Mesenchymal stem cell (in vitro differentiated cells and primary cell): ENCODE measurements at regions not wholly inside any gene's neighbourhood (a gene's known extent, or its start where the extent isn't known, plus 50 kb on each side); places are given as distances from the start of the nearest gene placed in this dataset.
"Not testable (repeated sequence)": the region's sequence is repeated elsewhere in the genome, so short reads cannot be mapped to it uniquely, and the experiment has no call there.

Experiments
- DNase-seq: peaks from one replicate; pipeline ENCODE4 v3.0.0-alpha.2; 2013
- H2AFZ ChIP-seq: one replicate; pipeline ENCODE4 v1.6.1; 2013; ENCODE audit warnings: low read depth, mild to moderate bottlenecking, control low read depth, inconsistent platforms, low read length, moderate library complexity
- H2AK5ac ChIP-seq: 2 replicates; pipeline ENCODE4 v1.6.1; 2013; ENCODE audit warnings: low read length, moderate library complexity, mild to moderate bottlenecking, inconsistent platforms; ENCODE audit not compliant: severe bottlenecking
- H2BK120ac ChIP-seq: one replicate; pipeline ENCODE4 v1.6.1; 2013; ENCODE audit warnings: low read depth, mild to moderate bottlenecking, inconsistent platforms, low read length, moderate library complexity
- H2BK12ac ChIP-seq, 2 experiments: one replicate each; pipeline ENCODE4 v1.6.1; 2013; ENCODE audit warnings: inconsistent platforms in 2 of 2, low read length in 2 of 2, mild to moderate bottlenecking in 2 of 2, moderate library complexity in 2 of 2, control low read depth in 1 of 2
- H2BK15ac ChIP-seq: one replicate; pipeline ENCODE4 v1.6.1; 2013; ENCODE audit warnings: mild to moderate bottlenecking, low read depth, inconsistent platforms; ENCODE audit not compliant: poor library complexity, severe bottlenecking
- H2BK5ac ChIP-seq: 2 replicates; pipeline ENCODE4 v1.6.1; 2013; ENCODE audit warnings: low read depth, mild to moderate bottlenecking, low read length, control low read depth, inconsistent platforms; ENCODE audit not compliant: poor library complexity, severe bottlenecking
- H3K14ac ChIP-seq, 2 experiments: one replicate each; pipeline ENCODE4 v1.6.1; 2013; ENCODE audit warnings: inconsistent platforms in 2 of 2, low read length in 2 of 2, control low read depth in 1 of 2, mild to moderate bottlenecking in 1 of 2, moderate library complexity in 1 of 2
- H3K18ac ChIP-seq, 2 experiments: one replicate each; pipeline ENCODE4 v1.6.1; 2013; ENCODE audit warnings: inconsistent platforms in 2 of 2, low read length in 2 of 2, control low read depth in 1 of 2, low read depth in 1 of 2, mild to moderate bottlenecking in 1 of 2
- H3K23ac ChIP-seq, 2 experiments: one replicate each; pipeline ENCODE4 v1.6.1; 2013; ENCODE audit warnings: inconsistent platforms in 2 of 2, low read length in 2 of 2, mild to moderate bottlenecking in 2 of 2, moderate library complexity in 2 of 2, control low read depth in 1 of 2
- H3K27ac ChIP-seq: 2 replicates; pipeline ENCODE4 v1.5.1; 2013; ENCODE audit warnings: mild to moderate bottlenecking, moderate library complexity, low read length, control low read depth, inconsistent platforms; ENCODE audit not compliant: poor library complexity, severe bottlenecking
- H3K27me3 ChIP-seq, 2 experiments: 2 replicates each; pipeline versions ENCODE4 v1.6.1 to v1.7.0; 2013; ENCODE audit warnings: low read length in 2 of 2, mild to moderate bottlenecking in 2 of 2, moderate library complexity in 2 of 2, control low read depth in 1 of 2, inconsistent platforms in 1 of 2; ENCODE audit not compliant: control insufficient read depth in 1 of 2, insufficient read depth in 1 of 2
- H3K36me3 ChIP-seq, 2 experiments: 2 replicates each; pipeline versions ENCODE4 v1.6.1 to v1.7.0; 2013; ENCODE audit warnings: low read length in 2 of 2, control low read depth in 1 of 2, inconsistent platforms in 1 of 2, low read depth in 1 of 2, mild to moderate bottlenecking in 1 of 2; ENCODE audit not compliant: insufficient read depth in 2 of 2, control insufficient read depth in 1 of 2
- H3K4ac ChIP-seq, 2 experiments: one replicate each; pipeline ENCODE4 v1.6.1; 2013; ENCODE audit warnings: inconsistent platforms in 2 of 2, low read length in 2 of 2, mild to moderate bottlenecking in 2 of 2, moderate library complexity in 2 of 2, control low read depth in 1 of 2, low read depth in 1 of 2
- H3K4me1 ChIP-seq: 2 replicates; pipeline ENCODE4 v1.6.1; 2013; ENCODE audit warnings: low read depth, low read length, control low read depth; ENCODE audit not compliant: control insufficient read depth, insufficient read depth
- H3K4me2 ChIP-seq: 2 replicates; pipeline ENCODE4 v1.6.1; 2013; ENCODE audit warnings: low read length, mild to moderate bottlenecking, inconsistent platforms; ENCODE audit not compliant: poor library complexity, severe bottlenecking
- H3K4me3 ChIP-seq, 2 experiments: 2 replicates each; pipeline versions ENCODE4 v1.5.1 to v1.7.0; 2013; ENCODE audit warnings: low read length in 2 of 2, mild to moderate bottlenecking in 2 of 2, control low read depth in 1 of 2, low read depth in 1 of 2; ENCODE audit not compliant: insufficient read depth in 1 of 2
- H3K79me1 ChIP-seq: replicated peaks from 2 replicates; pipeline ENCODE4 v1.6.1; 2013; ENCODE audit warnings: mild to moderate bottlenecking, control low read depth, low read length, inconsistent platforms; ENCODE audit not compliant: poor library complexity, severe bottlenecking
- H3K9ac ChIP-seq: 2 replicates; pipeline ENCODE4 v1.7.0; 2013; ENCODE audit warnings: mild to moderate bottlenecking, low read length, moderate library complexity
- H3K9me3 ChIP-seq: 2 replicates; pipeline ENCODE4 v1.7.0; 2013; ENCODE audit warnings: mild to moderate bottlenecking, low read length; ENCODE audit not compliant: control insufficient read depth
- H4K8ac ChIP-seq: one replicate; pipeline ENCODE4 v1.6.1; 2013; ENCODE audit warnings: inconsistent platforms, mild to moderate bottlenecking, low read length, moderate library complexity
- H4K91ac ChIP-seq: one replicate; pipeline ENCODE4 v1.6.1; 2013; ENCODE audit warnings: mild to moderate bottlenecking, low read length, inconsistent platforms
- WGBS: methylation state at CpG from one replicate; pipeline ENCODE4 v1.1.7; 2013; ENCODE audit warnings: mixed read lengths; 5-methylcytosine and 5-hydroxymethylcytosine counted together

- not testable (repeated sequence) for H3K4ac ChIP-seq, H3K27me3 ChIP-seq, H2AFZ ChIP-seq, H2BK120ac ChIP-seq, H2BK15ac ChIP-seq, H2BK12ac ChIP-seq, H3K14ac ChIP-seq, H3K4me1 ChIP-seq, H3K9ac ChIP-seq, H3K36me3 ChIP-seq, DNase-seq, H4K91ac ChIP-seq, H3K9me3 ChIP-seq, H3K27ac ChIP-seq, H2AK5ac ChIP-seq, H3K79me1 ChIP-seq, H3K4me3 ChIP-seq, H2BK5ac ChIP-seq, H3K18ac ChIP-seq, H4K8ac ChIP-seq, H3K4me2 ChIP-seq, H3K23ac ChIP-seq
- WGBS = 43% methylated on average over 5 of the region's 6 CpGs
Observed at GRCh38 chr22:16402874-16403399, 189.7 kb downstream of the CCT8L2 start.

DNA sequence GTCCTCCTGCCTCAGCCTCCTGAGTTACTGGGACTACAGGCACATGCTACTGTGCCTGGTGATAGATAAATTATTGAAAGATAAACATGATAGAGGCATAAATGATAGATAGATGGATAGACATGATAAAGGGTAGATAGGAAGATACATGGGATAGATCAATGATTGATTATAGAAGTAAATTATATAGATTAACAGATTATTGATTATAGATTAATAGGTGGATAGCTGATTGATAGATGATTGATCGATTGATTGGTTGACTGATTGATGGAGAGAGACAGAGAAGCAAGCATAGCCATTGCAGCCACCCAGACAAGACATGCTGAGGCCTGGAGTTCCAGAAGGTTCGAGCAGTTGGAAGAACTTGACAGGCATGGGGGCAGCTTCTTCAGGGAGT, 199.1 kb downstream of the CCT8L2 start:
- not testable (repeated sequence) for H2BK15ac ChIP-seq, H3K79me1 ChIP-seq, H3K23ac ChIP-seq, H3K4me1 ChIP-seq, H3K4ac ChIP-seq, H3K9ac ChIP-seq, H3K14ac ChIP-seq, H3K4me2 ChIP-seq, H3K18ac ChIP-seq, H3K36me3 ChIP-seq, H2BK120ac ChIP-seq, H2AK5ac ChIP-seq, DNase-seq, H2BK5ac ChIP-seq, H3K27ac ChIP-seq, H2BK12ac ChIP-seq, H4K91ac ChIP-seq, H2AFZ ChIP-seq, H3K9me3 ChIP-seq, H4K8ac ChIP-seq, H3K27me3 ChIP-seq, H3K4me3 ChIP-seq
- 70% methylated on average over 1 of the region's 2 CpGs for WGBS

DNA sequence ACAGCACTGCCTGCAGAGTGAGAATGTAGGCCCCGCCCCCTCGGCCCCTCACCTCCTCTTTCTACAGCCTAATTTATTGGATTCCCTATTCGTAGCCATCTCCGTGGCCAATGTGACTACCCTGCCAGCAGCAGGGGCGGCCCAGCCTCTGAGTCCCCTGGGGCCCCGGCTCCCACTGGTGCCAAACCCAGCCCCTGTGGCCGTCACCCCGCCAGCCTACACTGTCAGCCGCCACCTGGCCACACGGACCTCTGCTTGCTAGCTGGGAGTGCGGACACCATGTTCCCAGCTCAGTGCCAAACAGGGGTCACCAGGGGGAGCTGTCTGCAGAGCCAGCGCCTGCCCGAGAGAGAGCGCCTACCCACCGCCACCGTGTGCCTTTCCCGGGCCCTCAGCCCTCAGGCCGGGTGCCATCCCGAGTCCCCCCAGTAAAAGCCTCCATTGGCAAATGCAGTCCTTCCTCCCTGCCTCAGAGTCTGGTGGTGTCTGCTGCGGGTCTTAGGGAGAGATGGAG, 201.1 kb downstream of the CCT8L2 start:
- H3K9me3 ChIP-seq, H4K8ac ChIP-seq, H3K23ac ChIP-seq, H2BK5ac ChIP-seq, H3K36me3 ChIP-seq, H3K4me3 ChIP-seq, H2AK5ac ChIP-seq, H2BK15ac ChIP-seq, H3K18ac ChIP-seq, H3K27ac ChIP-seq, H3K4ac ChIP-seq, H3K4me2 ChIP-seq, H3K4me1 ChIP-seq, H3K14ac ChIP-seq, DNase-seq, H2BK120ac ChIP-seq, H3K9ac ChIP-seq, H3K79me1 ChIP-seq, H3K27me3 ChIP-seq, H2AFZ ChIP-seq, H2BK12ac ChIP-seq, H4K91ac ChIP-seq: not testable (repeated sequence)
- 87% methylated on average over 13 of the region's 20 CpGs for WGBS

DNA sequence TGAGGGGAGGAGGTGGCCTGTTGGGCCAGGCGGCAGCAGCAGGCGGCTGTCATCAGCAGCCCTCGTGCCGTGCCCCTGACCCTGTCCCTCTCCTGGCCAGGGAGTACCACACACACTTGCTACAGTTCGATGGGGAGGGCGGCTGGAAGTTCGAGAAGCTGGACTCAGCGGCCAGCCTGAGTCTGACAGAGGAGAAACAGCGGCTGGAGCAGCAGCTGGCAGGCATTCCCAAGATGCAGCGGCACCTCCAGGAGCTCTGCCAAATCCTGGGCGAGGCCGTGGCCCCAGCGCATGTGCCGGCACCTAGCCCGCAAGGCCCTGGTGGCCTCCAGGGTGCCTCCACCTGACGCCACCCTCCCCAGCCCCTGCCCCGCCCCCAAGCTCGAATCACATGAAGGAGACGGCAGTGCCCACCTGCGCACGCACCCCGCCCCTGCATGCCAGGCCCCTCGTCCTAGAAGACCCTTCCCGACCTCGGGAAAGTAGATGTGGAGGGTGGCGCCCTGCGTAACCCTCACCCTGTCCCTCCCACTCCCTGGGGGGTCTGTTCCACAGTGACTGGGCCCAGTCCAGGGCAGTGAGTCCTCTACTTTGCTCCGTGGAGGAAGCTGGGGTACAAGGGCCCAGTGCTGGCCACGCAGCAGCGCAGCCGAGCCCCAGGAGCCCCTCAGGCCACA, 201.9 kb downstream of the CCT8L2 start:
- H3K23ac ChIP-seq, H3K4ac ChIP-seq, H3K9ac ChIP-seq, H2AFZ ChIP-seq, H3K4me1 ChIP-seq, H3K27ac ChIP-seq, H3K27me3 ChIP-seq, H4K8ac ChIP-seq, H2BK12ac ChIP-seq, H3K9me3 ChIP-seq, H2AK5ac ChIP-seq, H3K14ac ChIP-seq, H3K36me3 ChIP-seq, H3K18ac ChIP-seq, H3K4me2 ChIP-seq, H2BK120ac ChIP-seq, H4K91ac ChIP-seq, H3K79me1 ChIP-seq, H2BK15ac ChIP-seq, H2BK5ac ChIP-seq, H3K4me3 ChIP-seq, DNase-seq: not testable (repeated sequence)
- 83% methylated on average over 13 of the region's 31 CpGs for whole genome bisulfite sequencing
